GM12873 (cell line): ENCODE measurements at regions not wholly inside any gene's neighbourhood (a gene's known extent, or its start where the extent isn't known, plus 50 kb on each side); places are given as distances from the start of the nearest gene placed in this dataset.

Source experiments
- CTCF ChIP-seq: IDR thresholded peaks from 2 replicates; pipeline ENCODE4 v1.5.1; 2012; ENCODE audit warnings: low read depth, mild to moderate bottlenecking, moderate library complexity, low read length, control low read depth; ENCODE audit not compliant: insufficient read depth; ENCODE audit errors: missing control alignments

GRCh38 chr12:66916189-66916588 is 237.3 kb upstream of the GRIP1 start:
- no peak for TF ChIP-seq CTCF

- no peak for TF ChIP-seq CTCF
Measured at GRCh38 chr12:66919466-66919865, 240.6 kb upstream of the GRIP1 start.

GRCh38 chr12:66920205-66920604 is 241.3 kb upstream of the GRIP1 start:
- no peak for TF ChIP-seq CTCF

- no peak for TF ChIP-seq CTCF
Measured at GRCh38 chr12:66921151-66921550, 242.3 kb upstream of the GRIP1 start.

GRCh38 chr12:66925083-66925482 is 246.2 kb upstream of the GRIP1 start:
- TF ChIP-seq CTCF, result no peak

GRCh38 chr12:66929121-66929520 is 250.2 kb upstream of the GRIP1 start:
- no peak for TF ChIP-seq CTCF

GRCh38 chr12:66931091-66931490 is 252.2 kb upstream of the GRIP1 start:
- TF ChIP-seq CTCF, result no peak
